H1 (cell line): ENCODE measurements at regions not wholly inside any gene's neighbourhood (a gene's known extent, or its start where the extent isn't known, plus 50 kb on each side); places are given as distances from the start of the nearest gene placed in this dataset. TPM values are rescaled to one million over a fixed set of nuclear protein-coding genes. Genes with fewer than 3 reads are reported as not detected.
"Not testable (repeated sequence)": the region's sequence is repeated elsewhere in the genome, so short reads cannot be mapped to it uniquely, and the experiment has no call there.

Source experiments
- CTCF ChIA-PET: fragments of 300-600 bp; sonication (Branson Sonifier 250); formaldehyde crosslinking; loops from one replicate; lab custom pipeline; 2021; ENCODE audit not compliant: partially characterized antibody; lab: Charles Lee
- POLR2A ChIA-PET: fragments of 300-600 bp; sonication (Branson Sonifier 250); formaldehyde crosslinking; loops from one replicate; lab custom pipeline; 2021; ENCODE audit warnings: inconsistent platforms; ENCODE audit not compliant: partially characterized antibody; lab: Charles Lee
- DNase-seq, 2 experiments: peaks; one replicate each; pipeline versions ENCODE4 v3.0.0 to v3.0.0-alpha.2; 2010 to 2022; ENCODE audit warnings: low spot score in 2 of 2, low read depth in 1 of 2, mixed read lengths in 1 of 2
- FAIRE-seq: peaks from 2 replicates; lab custom pipeline; 2011; peaks lifted over from hg19 to GRCh38; lab: Jason Lieb, UNC
- H2AFZ ChIP-seq: 2 replicates; pipeline ENCODE4 v1.8.1; 2012; ENCODE audit warnings: low read length, inconsistent platforms
- H2AK5ac ChIP-seq: 2 replicates; pipeline ENCODE4 v1.6.1; 2013; ENCODE audit warnings: low read depth, low read length
- H2BK120ac ChIP-seq: replicated peaks from 2 replicates; pipeline ENCODE3; 2013; ENCODE audit warnings: low read depth, low read length, inconsistent platforms
- H2BK12ac ChIP-seq: 2 replicates; pipeline ENCODE4 v1.6.1; 2013; ENCODE audit warnings: low read depth, low read length
- H2BK15ac ChIP-seq: 2 replicates; pipeline ENCODE4 v1.6.1; 2013; ENCODE audit warnings: low read length
- H2BK20ac ChIP-seq: 2 replicates; pipeline ENCODE4 v1.6.1; 2013; ENCODE audit warnings: low read length
- H2BK5ac ChIP-seq: 2 replicates; pipeline ENCODE4 v1.6.1; 2013; ENCODE audit warnings: low read depth, low read length
- H3K14ac ChIP-seq: 2 replicates; pipeline ENCODE4 v1.6.1; 2013; ENCODE audit warnings: inconsistent platforms; ENCODE audit not compliant: insufficient read length
- H3K18ac ChIP-seq: 2 replicates; pipeline ENCODE4 v1.6.1; 2013; ENCODE audit warnings: low read length; ENCODE audit errors: extremely low read depth
- H3K23ac ChIP-seq: 2 replicates; pipeline ENCODE4 v1.6.1; 2013; ENCODE audit warnings: inconsistent platforms; ENCODE audit not compliant: insufficient read length
- H3K23me2 ChIP-seq: 2 replicates; pipeline ENCODE4 v1.6.1; 2013; ENCODE audit warnings: low read depth, low read length
- H3K27ac ChIP-seq: 2 replicates; pipeline ENCODE4 v1.6.1; 2011; ENCODE audit warnings: low read depth, low read length, inconsistent platforms
- H3K27me3 ChIP-seq, 4 experiments: replicated peaks in 1 of 4; 1 replicate in 1 of 4; 2 replicates in 3 of 4; pipeline versions ENCODE4 v1.6.1 to v1.8.1; 2011 to 2013; ENCODE audit warnings: low read length in 3 of 4, mild to moderate bottlenecking in 3 of 4, inconsistent platforms in 2 of 4, mixed read lengths in 2 of 4, moderate library complexity in 1 of 4; ENCODE audit not compliant: control insufficient read depth in 3 of 4, insufficient read depth in 3 of 4; ENCODE audit errors: extremely low read depth in 1 of 4
- H3K36me3 ChIP-seq, 4 experiments: 2 replicates each; pipeline versions ENCODE4 v1.6.1 to v1.8.1; 2011 to 2013; ENCODE audit warnings: mild to moderate bottlenecking in 4 of 4, low read length in 3 of 4, moderate library complexity in 2 of 4, control low read depth in 1 of 4, inconsistent platforms in 1 of 4; ENCODE audit not compliant: insufficient read depth in 4 of 4, control insufficient read depth in 2 of 4
- H3K4ac ChIP-seq: replicated peaks from 2 replicates; pipeline ENCODE3; 2013; ENCODE audit warnings: low read length, low read depth, mixed read lengths, inconsistent platforms; ENCODE audit not compliant: insufficient read length
- H3K4me1 ChIP-seq, 4 experiments: replicated peaks in 1 of 4; 1 replicate in 1 of 4; 2 replicates in 3 of 4; pipeline versions ENCODE4 v1.6.1 to v1.8.1; 2011 to 2013; ENCODE audit warnings: low read length in 3 of 4, inconsistent platforms in 2 of 4, mixed read lengths in 1 of 4; ENCODE audit not compliant: insufficient read depth in 4 of 4, control insufficient read depth in 3 of 4
- H3K4me2 ChIP-seq, 2 experiments: 2 replicates each; pipeline versions ENCODE4 v1.6.1 to v1.8.1; 2011 to 2013; ENCODE audit warnings: low read depth in 2 of 2, low read length in 2 of 2, control low read depth in 1 of 2, inconsistent platforms in 1 of 2, mild to moderate bottlenecking in 1 of 2; ENCODE audit not compliant: insufficient read depth in 1 of 2
- H3K4me3 ChIP-seq, 4 experiments: fragments of 200-600, 300-600 bp in 1 of 4; sonication (generic), shearing (Covaris generic), sonication (Bioruptor Twin) in 1 of 4; 2 replicates each; pipeline versions ENCODE4 v1.5.1 to v1.8.1; 2011 to 2016; ENCODE audit warnings: low read length in 4 of 4, low read depth in 3 of 4, control low read depth in 2 of 4, inconsistent platforms in 2 of 4, mild to moderate bottlenecking in 2 of 4, mixed read lengths in 1 of 4, moderate library complexity in 1 of 4; ENCODE audit not compliant: insufficient read depth in 2 of 4; ENCODE audit errors: extremely low read depth in 1 of 4
- H3K56ac ChIP-seq: replicated peaks from 2 replicates; pipeline ENCODE3; 2013; ENCODE audit warnings: low read depth, mild to moderate bottlenecking, mixed read lengths, low read length, inconsistent platforms; ENCODE audit not compliant: insufficient read length
- H3K79me1 ChIP-seq: 2 replicates; pipeline ENCODE4 v1.6.1; 2013; ENCODE audit warnings: low read depth, low read length, control low read depth
- H3K79me2 ChIP-seq, 2 experiments: 2 replicates each; pipeline versions ENCODE4 v1.6.1 to v1.8.1; 2012 to 2013; ENCODE audit warnings: low read length in 2 of 2, mild to moderate bottlenecking in 2 of 2, inconsistent platforms in 1 of 2; ENCODE audit not compliant: insufficient read depth in 2 of 2, control insufficient read depth in 1 of 2
- H3K9ac ChIP-seq, 4 experiments: replicated peaks in 1 of 4; 1 replicate in 1 of 4; 2 replicates in 3 of 4; pipeline versions ENCODE4 v1.6.1 to v1.8.1; 2011 to 2013; ENCODE audit warnings: low read depth in 3 of 4, low read length in 3 of 4, control low read depth in 2 of 4, mild to moderate bottlenecking in 2 of 4, moderate library complexity in 2 of 4, inconsistent platforms in 1 of 4; ENCODE audit errors: extremely low read depth in 1 of 4
- H3K9me3 ChIP-seq, 2 experiments: 2 replicates each; pipeline versions ENCODE4 v1.6.1 to v1.8.1; 2012 to 2013; ENCODE audit warnings: mild to moderate bottlenecking in 2 of 2, moderate library complexity in 2 of 2, control low read depth in 1 of 2, inconsistent platforms in 1 of 2, low read depth in 1 of 2, low read length in 1 of 2, mixed read lengths in 1 of 2; ENCODE audit not compliant: insufficient read depth in 2 of 2
- H4K20me1 ChIP-seq, 2 experiments: replicated peaks in 1 of 2; 2 replicates each; pipeline versions ENCODE3 to v1.8.1; 2011 to 2013; ENCODE audit warnings: inconsistent platforms in 2 of 2, low read length in 2 of 2, mild to moderate bottlenecking in 1 of 2; ENCODE audit not compliant: insufficient read depth in 2 of 2, control insufficient read depth in 1 of 2
- H4K5ac ChIP-seq: 2 replicates; pipeline ENCODE4 v1.6.1; 2013; ENCODE audit warnings: low read length, low read depth, mixed read lengths, inconsistent platforms; ENCODE audit not compliant: insufficient read length
- H4K8ac ChIP-seq: 2 replicates; pipeline ENCODE4 v1.8.0; 2013; ENCODE audit warnings: mild to moderate bottlenecking, moderate library complexity, low read length, inconsistent platforms; ENCODE audit not compliant: insufficient read depth; ENCODE audit errors: extremely low read depth
- H4K91ac ChIP-seq: replicated peaks from 2 replicates; pipeline ENCODE3; 2013; ENCODE audit warnings: low read length, mixed read lengths, inconsistent platforms; ENCODE audit not compliant: insufficient read length
- WGBS, 2 experiments: shearing (Covaris generic) in 1 of 2; methylation state at CpG; one replicate each; pipeline versions ENCODE4 v1.1.6 to v1.1.7; 2013 to 2015; ENCODE audit warnings: low lambda C conversion rate in 2 of 2, mixed read lengths in 2 of 2, inconsistent platforms in 1 of 2, low coverage in 1 of 2, missing lambda C conversion rate in 1 of 2; ENCODE audit not compliant: insufficient replicate concordance in 2 of 2, insufficient coverage in 1 of 2, insufficient read length in 1 of 2; ENCODE audit errors: extremely low coverage in 1 of 2, missing lambda C conversion rate in 1 of 2; 5-methylcytosine and 5-hydroxymethylcytosine counted together
- small RNA-seq: library from polyadenylated mRNA; stranded (forward); fragments of <200 nt; extraction: miRNeasy Mini kit (QIAGEN cat#:217004); gene quantifications from one replicate; pipeline ENCODE3, GENCODE V24; 2013; ENCODE audit not compliant: insufficient read depth

DNA sequence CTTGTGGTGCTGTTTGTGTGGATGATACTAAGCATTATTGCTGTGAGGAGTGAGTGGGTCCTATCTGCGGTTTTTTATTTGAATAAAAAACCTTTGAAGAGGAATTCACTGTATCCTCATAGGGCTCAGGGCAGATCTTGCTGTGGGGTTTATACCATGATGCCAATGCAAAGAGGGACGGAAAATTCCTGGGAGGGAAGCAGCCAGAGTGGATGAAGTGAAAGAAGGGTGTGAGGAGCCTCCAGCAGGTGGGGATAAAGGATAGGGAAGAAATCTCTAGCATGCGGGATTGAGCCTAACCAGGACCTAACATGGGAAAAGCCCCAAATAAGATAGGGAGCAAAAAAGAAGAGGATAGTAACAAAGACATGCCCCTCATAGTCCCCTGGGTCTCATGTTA, 556.8 kb upstream of the POTED start:
- H4K91ac ChIP-seq, H4K5ac ChIP-seq, H2BK120ac ChIP-seq, H3K4me3 ChIP-seq, H4K20me1 ChIP-seq, H3K36me3 ChIP-seq, H3K18ac ChIP-seq, H4K8ac ChIP-seq, H2BK12ac ChIP-seq, H3K9me3 ChIP-seq, H2BK15ac ChIP-seq, H3K27me3 ChIP-seq, H2BK20ac ChIP-seq, FAIRE-seq, H3K4me1 ChIP-seq, H3K4ac ChIP-seq, H3K27ac ChIP-seq, H2BK5ac ChIP-seq, H3K79me1 ChIP-seq, H2AFZ ChIP-seq, H3K14ac ChIP-seq, H3K23ac ChIP-seq, H3K9ac ChIP-seq, H3K23me2 ChIP-seq, H2AK5ac ChIP-seq, POLR2A ChIA-PET, H3K4me2 ChIP-seq, H3K79me2 ChIP-seq, DNase-seq, H3K56ac ChIP-seq, CTCF ChIA-PET: not testable (repeated sequence)
- WGBS, 2 experiments, result 83% methylated on average over 2 of the region's 3 CpGs; no CpG with 5 or more reads in 1 of the 2 experiments

Small RNA genes lying in the stretch of these regions (small RNA-seq; reads per million reads assigned to genes)
- not detected for gene RNU6-614P
